HG02623 (cell line): ENCODE measurements at regions not wholly inside any gene's neighbourhood (a gene's known extent, or its start where the extent isn't known, plus 50 kb on each side); places are given as distances from the start of the nearest gene placed in this dataset.
"Not testable (repeated sequence)": the region's sequence is repeated elsewhere in the genome, so short reads cannot be mapped to it uniquely, and the experiment has no call there.

ENCODE experiments used
- ATAC-seq: cut with Tn5 transposase; IDR thresholded peaks from one replicate; pipeline ENCODE4 v1.9.1; 2021; ENCODE audit warnings: moderate library complexity; ENCODE audit not compliant: unreplicated experiment

DNA sequence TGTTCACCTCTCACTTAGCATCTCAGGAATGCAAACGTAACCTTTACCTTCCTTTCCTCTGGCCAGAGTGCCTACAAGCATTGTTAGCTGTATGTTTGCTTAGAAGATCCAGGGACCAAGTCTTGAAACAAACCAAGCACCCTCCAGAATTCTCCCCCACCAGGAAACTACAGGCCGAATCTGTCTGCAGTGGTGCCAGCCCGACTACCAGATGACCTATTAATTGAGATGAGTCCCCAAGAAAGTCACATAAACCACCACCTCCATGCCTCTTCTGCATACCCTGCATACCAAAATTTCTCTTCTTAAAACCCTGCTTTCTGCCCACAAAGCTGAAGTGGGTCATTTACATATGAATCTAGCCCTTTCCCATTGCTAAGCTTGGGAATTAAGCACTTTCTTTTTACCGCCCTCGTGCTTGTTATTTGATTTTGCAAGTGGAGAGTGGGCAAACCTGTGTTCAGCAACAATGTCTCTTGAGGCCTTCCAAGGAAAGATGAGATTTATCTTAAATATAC is 1239.1 kb downstream of the CDH12 start:
- ATAC-seq = no peak

GRCh38 chr5:21603796-21604195 is 1249.3 kb downstream of the CDH12 start:
- no peak for ATAC-seq

DNA sequence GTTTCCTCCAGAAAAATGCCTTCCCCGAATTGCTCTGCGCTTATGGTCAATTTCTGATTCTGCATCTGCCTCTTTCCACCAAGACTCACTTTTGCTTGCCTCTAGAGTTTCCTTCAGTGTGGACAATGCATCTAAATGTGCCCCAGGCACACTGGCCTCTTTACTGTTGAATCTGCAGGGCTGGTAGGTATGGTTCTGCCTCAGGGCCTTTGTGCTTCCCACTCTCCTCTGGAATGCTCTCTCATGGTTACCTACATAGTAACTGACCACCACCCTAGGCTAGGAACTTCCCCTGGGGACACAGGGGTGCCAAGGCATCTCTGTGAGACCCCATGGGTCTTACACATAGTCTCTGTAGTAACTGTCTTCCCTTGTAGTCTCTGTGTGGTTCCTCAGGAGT is 1258.6 kb downstream of the CDH12 start:
- ATAC-seq = no peak

DNA sequence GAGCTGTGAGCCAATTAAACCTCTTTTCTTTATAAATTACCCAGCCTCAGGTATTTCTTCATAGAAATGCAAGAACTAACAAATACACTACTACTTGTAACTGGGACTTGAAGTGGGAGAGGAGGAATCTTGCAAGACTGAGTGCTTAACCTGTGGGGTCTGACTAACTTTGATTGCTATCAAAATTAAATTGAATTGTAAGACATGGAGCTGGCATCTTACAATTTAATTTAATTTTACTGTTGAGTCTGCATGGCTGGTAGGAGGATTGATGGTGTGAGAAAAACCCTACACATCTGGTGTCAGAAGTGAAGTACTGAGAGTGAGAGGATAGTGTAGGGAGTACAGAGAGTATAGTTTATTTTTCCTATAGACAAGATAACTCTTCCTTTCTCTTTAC is 1259.9 kb downstream of the CDH12 start:
- no peak for ATAC-seq

- no peak for ATAC-seq
These were observed 1271.6 kb downstream of the CDH12 start for GRCh38 chr5:21581508-21581907.

DNA sequence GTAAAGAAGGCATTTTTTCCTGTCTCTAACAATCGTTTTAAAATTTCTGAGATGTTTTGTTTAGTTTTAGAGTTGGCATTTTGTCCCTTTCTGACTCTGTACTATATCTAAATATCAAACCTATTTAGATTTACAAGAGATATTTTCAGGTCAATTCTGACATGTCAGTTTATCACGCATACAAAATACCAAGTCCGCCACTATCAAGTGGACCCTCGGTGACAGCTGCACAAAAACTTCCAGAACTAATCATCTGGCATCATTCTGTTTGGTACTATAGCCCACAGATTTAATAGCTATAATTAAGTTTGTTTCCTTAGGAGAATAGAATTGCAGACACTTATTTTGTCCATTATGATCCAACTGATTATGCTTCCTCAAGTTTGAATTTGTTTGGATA is 1278.2 kb downstream of the CDH12 start:
- ATAC-seq = no peak

GRCh38 chr5:21574438-21574837 is 1278.7 kb downstream of the CDH12 start:
- no peak for ATAC-seq

DNA sequence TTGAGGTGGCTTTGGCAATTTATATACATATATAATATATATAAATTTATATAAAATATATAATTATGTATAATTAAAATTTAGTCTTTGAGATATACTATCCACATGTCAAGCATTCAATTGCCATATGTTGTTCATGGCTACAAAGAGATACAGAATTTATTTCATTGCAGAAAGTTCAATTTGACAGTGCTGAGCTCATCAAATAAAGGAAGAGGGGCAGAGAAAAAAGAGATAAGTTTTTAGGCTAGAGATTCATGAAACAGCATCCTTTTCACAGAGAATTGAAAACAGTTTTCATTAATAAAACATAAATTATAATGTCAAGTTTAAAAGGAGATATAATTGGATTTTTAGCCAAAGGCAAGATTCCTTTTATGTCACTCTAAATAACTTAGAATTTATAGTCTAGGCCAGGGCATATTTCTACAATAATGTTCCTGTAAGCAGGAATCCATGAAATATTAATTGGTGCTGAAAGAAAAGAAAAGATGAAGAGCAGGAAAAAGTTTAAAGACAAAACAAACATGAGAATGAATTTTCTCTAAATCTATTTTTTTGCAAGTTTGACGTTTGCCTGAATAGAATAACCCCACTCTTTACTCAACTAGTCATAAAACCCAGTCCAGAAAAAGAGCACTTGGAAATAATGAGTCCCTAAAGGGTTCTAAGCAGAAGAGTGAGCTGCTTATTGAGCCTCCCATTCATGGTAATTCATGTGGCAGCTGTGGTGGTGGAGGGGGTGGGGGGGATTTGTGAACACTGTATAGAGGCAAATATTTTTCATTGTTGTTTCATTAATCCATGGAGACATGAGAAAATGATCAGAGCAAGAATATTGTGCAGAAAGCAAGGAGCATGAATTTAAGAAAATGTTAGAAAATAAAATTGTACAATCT is 1279.5 kb downstream of the CDH12 start:
- ATAC-seq = no peak

DNA sequence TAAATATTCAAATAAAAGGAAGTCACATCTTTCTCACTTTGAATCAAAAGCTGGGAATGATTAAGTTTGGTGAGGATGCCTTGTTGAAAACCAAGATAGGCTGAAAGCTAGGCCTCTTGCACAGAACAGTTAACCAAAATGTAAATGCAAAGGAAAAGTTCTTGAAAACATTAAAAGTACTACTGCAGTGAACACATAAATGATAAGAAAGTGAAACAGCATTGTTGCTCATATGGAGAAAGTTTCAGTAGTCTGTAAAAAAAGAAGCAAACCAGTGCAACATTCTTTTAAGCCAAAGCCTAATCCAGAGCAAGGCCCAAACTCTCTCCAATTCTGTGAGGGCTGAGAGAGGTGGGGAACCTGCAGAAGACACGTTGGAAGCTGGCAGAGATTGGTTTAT is 1281.9 kb downstream of the CDH12 start:
- not testable (repeated sequence) for ATAC-seq

- not testable (repeated sequence) for ATAC-seq
These were observed 1294.0 kb downstream of the CDH12 start for GRCh38 chr5:21559109-21559508.

- ATAC-seq = not testable (repeated sequence)
These were observed 1300.9 kb downstream of the CDH12 start for GRCh38 chr5:21552263-21552662.

GRCh38 chr5:21550916-21551315 is 1302.2 kb downstream of the CDH12 start:
- ATAC-seq = not testable (repeated sequence)

DNA sequence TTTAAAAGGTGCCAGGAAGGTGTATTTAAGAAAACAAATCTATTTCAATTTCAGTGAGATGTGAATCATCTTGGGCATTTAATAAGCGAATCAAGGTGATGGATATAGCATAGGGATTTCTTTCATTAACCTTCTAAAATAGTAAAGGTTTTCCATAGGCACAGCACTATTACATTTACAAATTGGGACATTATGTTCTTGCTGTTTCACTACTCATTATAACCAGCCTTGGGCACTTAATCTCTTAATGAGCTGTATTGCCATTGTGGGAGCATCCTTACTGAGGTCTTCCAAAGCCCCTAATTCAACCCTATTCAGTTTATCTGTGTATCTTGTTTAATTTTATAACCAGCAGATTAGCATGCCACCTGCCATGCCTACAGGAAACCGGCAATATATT is 1305.5 kb downstream of the CDH12 start:
- not testable (repeated sequence) for ATAC-seq

DNA sequence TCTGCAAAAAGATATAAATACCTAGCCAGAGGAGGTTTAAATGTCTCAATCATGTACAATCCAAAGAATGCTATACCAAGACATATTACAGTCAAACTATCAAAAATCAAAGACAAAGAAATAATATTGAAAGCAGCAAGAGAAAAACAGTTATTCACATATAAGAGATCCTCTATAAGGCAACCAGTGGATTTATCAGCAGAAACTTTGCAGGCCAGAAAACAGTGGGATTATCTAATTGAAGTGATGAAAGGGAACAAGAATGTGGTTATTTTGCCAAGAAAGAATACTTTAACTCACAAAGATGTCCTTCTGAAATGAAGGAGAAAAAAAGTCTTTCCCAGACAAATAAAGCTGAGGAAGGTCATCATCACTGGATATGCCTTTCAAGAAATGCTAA is 1318.0 kb downstream of the CDH12 start:
- not testable (repeated sequence) for ATAC-seq

GRCh38 chr5:21521157-21521556 is 1332.0 kb downstream of the CDH12 start:
- not testable (repeated sequence) for ATAC-seq

DNA sequence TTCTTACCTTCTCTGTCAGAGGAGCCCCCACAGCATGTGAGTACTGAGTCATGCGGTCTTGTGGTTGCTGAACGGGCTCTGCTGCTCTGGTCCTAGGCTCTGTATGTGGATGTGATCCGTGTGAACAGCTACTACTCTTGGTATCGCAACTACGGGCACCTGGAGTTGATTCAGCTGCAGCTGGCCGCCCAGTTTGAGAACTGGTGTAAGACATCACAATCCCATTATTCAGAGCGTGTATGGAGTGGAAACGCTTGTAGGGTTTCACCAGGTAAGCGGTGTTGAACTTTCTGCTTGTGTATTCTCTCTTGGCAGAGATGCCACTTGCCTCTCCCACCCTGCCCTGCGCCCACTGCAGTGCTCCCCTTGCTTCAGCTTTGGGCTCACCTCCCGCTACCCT is 1356.2 kb downstream of the CDH12 start:
- not testable (repeated sequence) for ATAC-seq

DNA sequence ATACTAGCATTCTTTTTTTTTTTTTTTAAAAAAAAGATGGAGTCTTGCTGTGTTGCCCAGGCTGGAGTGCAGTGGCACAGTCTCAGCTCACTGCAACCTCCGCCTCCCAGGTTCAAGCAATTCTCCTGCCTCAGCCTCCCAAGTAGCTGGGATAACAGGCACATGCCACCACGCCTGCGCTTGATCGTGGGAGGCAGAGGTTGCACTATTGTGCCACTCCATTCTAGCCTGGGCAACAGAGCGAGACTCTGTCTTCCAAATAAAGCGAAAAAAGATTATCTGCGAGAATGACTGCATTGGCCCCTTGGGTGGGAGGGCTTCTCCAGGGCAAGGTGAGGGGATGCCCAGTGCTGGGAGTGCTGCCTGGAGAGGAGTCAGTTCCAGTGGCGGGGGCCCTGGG is 1357.1 kb downstream of the CDH12 start:
- ATAC-seq = not testable (repeated sequence)

GRCh38 chr5:21495235-21495634 is 1357.9 kb downstream of the CDH12 start:
- not testable (repeated sequence) for ATAC-seq

GRCh38 chr5:21494033-21494432 is 1359.1 kb downstream of the CDH12 start:
- ATAC-seq = not testable (repeated sequence)

DNA sequence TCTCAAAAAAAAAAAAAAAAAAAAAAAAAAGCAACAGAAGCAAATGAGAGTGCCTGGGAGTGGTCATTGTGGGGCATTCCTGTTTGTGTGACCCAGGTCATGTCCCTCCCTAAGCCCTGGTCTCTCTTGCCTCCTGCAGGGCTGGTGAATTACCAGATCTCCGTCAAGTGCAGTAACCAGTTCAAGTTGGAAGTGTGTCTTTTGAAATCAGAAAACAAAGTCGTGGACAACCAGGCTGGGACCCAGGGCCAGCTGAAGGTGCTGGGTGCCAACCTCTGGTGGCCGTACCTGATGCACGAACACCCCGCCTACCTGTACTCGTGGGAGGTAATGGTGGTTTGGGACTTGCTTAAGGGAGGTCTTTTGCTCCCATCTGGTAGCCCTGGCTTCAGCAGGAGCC is 1362.0 kb downstream of the CDH12 start:
- not testable (repeated sequence) for ATAC-seq

GRCh38 chr5:21488828-21489227 is 1364.3 kb downstream of the CDH12 start:
- not testable (repeated sequence) for ATAC-seq

GRCh38 chr5:21485458-21486000 is 1367.6 kb downstream of the CDH12 start:
- not testable (repeated sequence) for ATAC-seq
